AG04449 (cell line): ENCODE measurements at regions not wholly inside any gene's neighbourhood (a gene's known extent, or its start where the extent isn't known, plus 50 kb on each side); places are given as distances from the start of the nearest gene placed in this dataset.
"Not testable (repeated sequence)": the region's sequence is repeated elsewhere in the genome, so short reads cannot be mapped to it uniquely, and the experiment has no call there.

Source experiments
- CTCF ChIA-PET: fragments of 350-600 bp; formaldehyde crosslinking; extraction: SDS; loops from one replicate; lab custom pipeline; 2021; ENCODE audit warnings: antibody characterized with exemption; lab: Yijun Ruan, JAX
- POLR2A ChIA-PET: fragments of 400-600, 350-600 bp; formaldehyde crosslinking; extraction: SDS; loops from one replicate; lab custom pipeline; 2020; ENCODE audit warnings: antibody characterized with exemption, inconsistent platforms; lab: Yijun Ruan, JAX
- DNase-seq: peaks from one replicate; pipeline ENCODE4 v3.0.0-alpha.2; 2010; ENCODE audit warnings: low read depth, low spot score
- H3K4me3 ChIP-seq: 2 replicates; pipeline ENCODE4 v1.5.1; 2011; ENCODE audit warnings: low read depth, mild to moderate bottlenecking, control low read depth, low read length
- CTCF ChIP-seq: IDR thresholded peaks from one replicate; pipeline ENCODE4 v1.5.1; 2011; ENCODE audit warnings: mild to moderate bottlenecking, moderate library complexity, low read length, control low read depth, inconsistent platforms; ENCODE audit not compliant: insufficient read depth; ENCODE audit errors: missing control alignments

- TF ChIP-seq CTCF, result no peak
- ChIA-PET CTCF (interaction anchor here (1.5 kb wide), 2 partner anchors 14 to 95 kb away, joined by 3 to 5 read pairs; partner anchors contain the start of gene NDUFA6), POLR2A (no interaction called here)
- DNase-seq, result no peak
- H3K4me3 ChIP-seq, result no peak overlapping the region
These were observed 55.4 kb upstream of the CYP2D6 start for GRCh38 chr22:42185915-42186439.

GRCh38 chr22:42184852-42185251 lies 54.2 kb upstream of the CYP2D6 start:
- DNase-seq, result no peak
- ChIA-PET CTCF (interaction anchor here (1.5 kb wide), 1 partner anchor 9 kb away, joined by 4 read pairs; no protein-coding TSS in a partner anchor), POLR2A (no interaction called here)
- no peak overlapping the region for H3K4me3 ChIP-seq
- TF ChIP-seq CTCF, result no peak

GRCh38 chr22:42183461-42184059 lies 53.0 kb upstream of the CYP2D6 start:
- H3K4me3 ChIP-seq, POLR2A ChIA-PET, DNase-seq: not testable (repeated sequence)
- CTCF ChIA-PET, result interaction anchor here (1.5 kb wide), 1 partner anchor 10 kb away, joined by 4 read pairs; no protein-coding TSS in a partner anchor

GRCh38 chr22:42180349-42180842 lies 49.8 kb upstream of the CYP2D6 start:
- ChIA-PET POLR2A (no interaction called here), CTCF (no interaction called here)
- no peak for TF ChIP-seq CTCF
- no peak overlapping the region for H3K4me3 ChIP-seq
- no peak for DNase-seq
